DMS114 treated with DMSO at 0.1 percent for 48 hours (cell line): ENCODE measurements at regions not wholly inside any gene's neighbourhood (a gene's known extent, or its start where the extent isn't known, plus 50 kb on each side); places are given as distances from the start of the nearest gene placed in this dataset.
"Not testable (repeated sequence)": the region's sequence is repeated elsewhere in the genome, so short reads cannot be mapped to it uniquely, and the experiment has no call there.

Experiments
- DNase-seq: peaks from one replicate; lab custom pipeline; 2025; ENCODE audit not compliant: unreplicated experiment; lab: John Stamatoyannopoulos, UW

DNA sequence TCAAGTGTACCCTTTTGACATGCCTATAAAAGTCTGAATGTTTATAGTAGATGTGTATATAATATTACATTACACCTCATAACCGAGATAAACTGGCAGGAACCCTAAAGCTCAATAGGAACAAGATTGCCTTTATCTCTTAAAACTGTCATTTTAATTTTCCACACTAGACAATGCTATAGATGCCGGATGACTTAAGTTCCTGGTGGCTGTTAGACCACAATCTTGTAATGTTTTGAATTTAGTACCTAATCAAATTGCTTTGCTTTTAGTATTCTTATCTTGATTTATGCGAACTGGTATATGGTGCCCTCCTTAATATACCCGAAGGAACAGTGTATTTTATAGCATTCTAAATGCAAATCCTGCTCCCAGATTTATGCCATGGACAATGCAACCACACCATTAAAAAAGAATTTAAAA is 1397.0 kb upstream of the ADGRL4 start:
- DNase-seq = peak; percentile 39

- peak; percentile 15 for DNase-seq
Observed at GRCh38 chr1:80402625-80403024, 1396.1 kb upstream of the ADGRL4 start.

DNA sequence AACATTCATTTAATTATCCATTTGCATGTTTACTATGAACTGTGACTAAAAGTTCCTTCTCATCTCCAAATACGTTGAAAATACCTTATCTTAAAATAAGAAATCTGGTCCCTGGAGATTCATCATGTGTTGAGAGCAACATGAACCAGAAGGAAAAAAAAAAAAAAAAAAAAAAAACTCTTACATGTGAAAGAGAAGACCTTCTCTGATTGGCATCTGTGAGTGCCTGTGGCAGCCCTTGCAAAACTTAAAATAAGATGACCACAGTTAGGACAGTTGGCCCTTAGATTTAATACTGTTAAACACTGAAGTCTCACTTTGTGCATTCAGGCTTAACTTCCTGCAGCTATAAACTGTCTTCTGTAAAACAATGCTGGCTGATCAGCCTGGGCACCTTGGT is 1395.2 kb upstream of the ADGRL4 start:
- DNase-seq = no peak

DNA sequence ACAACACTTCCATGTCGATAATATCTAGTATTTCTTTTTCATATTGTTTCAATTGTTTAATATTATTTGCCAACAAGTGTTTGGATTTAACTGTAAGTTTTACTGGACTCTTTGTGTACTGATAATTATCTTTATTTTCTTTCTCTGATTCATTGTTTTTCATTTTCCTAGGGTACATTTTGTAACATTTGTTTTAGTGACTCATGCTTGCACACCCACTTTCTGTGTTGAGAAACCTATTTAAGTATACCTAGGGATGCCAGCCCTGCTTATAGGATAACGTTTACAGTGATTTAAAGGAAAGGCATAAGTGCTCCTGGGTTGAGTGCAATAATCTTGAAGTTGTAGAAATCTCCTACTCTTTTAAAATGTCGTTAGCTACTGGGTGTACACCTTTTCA is 1386.0 kb upstream of the ADGRL4 start:
- DNase-seq = no peak

GRCh38 chr1:80385650-80386049 is 1379.1 kb upstream of the ADGRL4 start:
- no peak for DNase-seq

GRCh38 chr1:80384959-80385358 is 1378.4 kb upstream of the ADGRL4 start:
- no peak for DNase-seq

DNA sequence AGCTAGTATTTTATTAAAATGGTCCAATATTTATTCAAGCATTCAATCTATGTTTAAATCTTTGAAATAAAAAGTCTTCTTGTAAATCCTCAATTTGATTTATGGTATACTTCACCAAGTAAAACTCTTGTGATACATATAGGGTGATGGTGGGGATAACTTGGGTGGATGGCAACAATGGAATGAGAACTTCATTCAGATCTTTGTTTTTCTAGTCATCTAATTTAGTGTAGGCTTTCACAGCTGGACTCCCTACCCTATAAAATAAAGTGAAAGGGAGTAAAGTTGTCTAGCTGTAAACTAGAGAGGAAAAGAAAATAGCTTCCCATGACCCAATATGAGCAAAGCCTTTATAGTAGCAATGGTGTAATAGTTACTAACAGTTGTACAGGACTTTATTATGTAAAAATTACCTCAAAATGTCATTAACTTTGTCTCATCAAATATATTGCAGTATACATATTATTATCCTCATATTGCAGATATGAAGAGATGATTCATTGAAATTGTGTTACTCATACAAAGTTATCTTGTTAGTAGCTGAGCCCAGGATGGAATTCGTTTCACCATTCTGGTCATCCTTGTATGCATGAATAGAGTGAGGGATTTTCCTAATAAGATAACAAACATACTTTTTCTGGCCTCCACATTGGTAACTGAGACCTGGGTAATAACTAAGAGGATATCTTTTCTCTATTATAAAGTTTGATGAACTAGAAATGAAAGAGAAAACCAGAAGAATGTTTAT is 1377.7 kb upstream of the ADGRL4 start:
- no peak for DNase-seq

DNA sequence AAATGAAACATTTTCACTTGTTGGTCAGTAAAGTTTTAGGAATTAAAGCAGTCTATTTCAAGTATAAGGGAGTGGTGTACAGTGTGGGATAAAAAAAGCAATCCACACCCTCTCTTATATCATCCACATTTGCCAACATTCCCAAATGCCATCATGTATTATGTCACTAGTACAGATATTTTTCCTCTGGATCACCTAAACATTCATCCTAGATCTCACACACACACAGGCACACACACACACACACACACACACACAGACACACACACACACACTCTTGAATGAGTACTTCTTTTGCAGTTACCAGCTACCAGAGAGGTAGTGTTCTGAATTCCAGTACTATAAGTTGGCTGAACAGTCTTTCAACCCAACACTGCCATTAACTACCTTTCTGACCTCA is 1369.1 kb upstream of the ADGRL4 start:
- no peak for DNase-seq

GRCh38 chr1:80375109-80375508 is 1368.6 kb upstream of the ADGRL4 start:
- no peak for DNase-seq

- no peak for DNase-seq
Observed at GRCh38 chr1:80369780-80370179, 1363.2 kb upstream of the ADGRL4 start.

DNA sequence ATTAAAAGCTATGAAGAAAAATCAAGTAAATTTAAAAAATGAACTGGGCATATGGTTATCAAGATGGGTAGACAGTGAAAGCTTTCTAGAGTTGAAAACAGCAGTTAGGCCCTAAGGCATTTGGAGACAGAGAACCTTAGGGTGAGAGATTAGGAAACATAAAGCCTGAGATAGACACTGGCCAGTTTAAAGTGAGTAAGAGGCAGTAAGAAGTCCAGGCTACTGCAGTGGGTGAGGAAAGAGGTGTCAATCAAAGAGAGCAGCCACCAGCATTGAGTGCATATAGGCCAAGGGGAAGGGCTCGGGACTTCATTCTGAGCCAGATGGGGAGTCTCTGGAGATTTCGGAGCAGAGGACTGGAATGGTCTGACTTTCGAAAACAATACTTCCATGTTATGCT is 1360.5 kb upstream of the ADGRL4 start:
- no peak for DNase-seq

- no peak for DNase-seq
Observed at GRCh38 chr1:80365359-80366021, 1359.0 kb upstream of the ADGRL4 start.

- no peak for DNase-seq
Observed at GRCh38 chr1:80363689-80364475, 1357.4 kb upstream of the ADGRL4 start.

DNA sequence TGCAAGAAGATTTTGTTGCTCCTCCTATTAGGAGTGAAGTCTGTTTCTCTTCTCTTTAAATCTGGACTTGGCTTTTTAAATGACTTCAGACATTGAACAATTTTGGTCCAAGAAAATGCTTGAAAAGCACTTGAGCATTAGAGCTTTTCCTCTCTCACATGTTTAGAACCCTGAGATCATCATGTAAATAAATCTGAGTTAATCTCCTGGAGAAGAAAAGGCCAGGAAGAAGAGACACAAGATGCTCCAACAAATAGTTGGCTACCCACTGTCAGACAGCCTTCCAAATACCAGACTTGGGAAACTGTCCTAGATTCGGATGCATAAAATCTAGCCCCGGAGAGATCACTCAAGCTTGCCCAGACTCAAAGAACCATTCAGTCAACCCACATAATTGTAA is 1353.1 kb upstream of the ADGRL4 start:
- DNase-seq = no peak

GRCh38 chr1:80349218-80349617 is 1342.7 kb upstream of the ADGRL4 start:
- no peak for DNase-seq

DNA sequence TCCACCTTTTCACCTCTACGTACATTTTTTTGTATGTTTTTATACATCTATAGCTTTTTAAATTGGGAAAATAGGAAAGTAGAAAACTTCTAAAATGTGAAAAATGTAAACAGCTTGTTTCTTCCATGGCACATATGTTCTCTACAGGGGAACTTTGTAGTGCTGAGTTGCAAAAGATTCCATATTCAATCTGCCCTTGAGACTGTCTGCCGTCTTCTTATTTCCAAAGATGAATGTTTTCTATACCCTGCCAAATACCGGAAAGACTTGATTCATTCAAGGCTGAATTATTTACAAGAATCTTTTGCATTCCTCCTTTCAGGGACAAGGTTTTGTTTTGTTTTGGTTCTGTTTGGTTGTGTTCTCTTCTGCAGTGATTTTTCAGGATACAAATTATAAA is 1334.5 kb upstream of the ADGRL4 start:
- DNase-seq = no peak

GRCh38 chr1:80318108-80318507 is 1311.6 kb upstream of the ADGRL4 start:
- no peak for DNase-seq

DNA sequence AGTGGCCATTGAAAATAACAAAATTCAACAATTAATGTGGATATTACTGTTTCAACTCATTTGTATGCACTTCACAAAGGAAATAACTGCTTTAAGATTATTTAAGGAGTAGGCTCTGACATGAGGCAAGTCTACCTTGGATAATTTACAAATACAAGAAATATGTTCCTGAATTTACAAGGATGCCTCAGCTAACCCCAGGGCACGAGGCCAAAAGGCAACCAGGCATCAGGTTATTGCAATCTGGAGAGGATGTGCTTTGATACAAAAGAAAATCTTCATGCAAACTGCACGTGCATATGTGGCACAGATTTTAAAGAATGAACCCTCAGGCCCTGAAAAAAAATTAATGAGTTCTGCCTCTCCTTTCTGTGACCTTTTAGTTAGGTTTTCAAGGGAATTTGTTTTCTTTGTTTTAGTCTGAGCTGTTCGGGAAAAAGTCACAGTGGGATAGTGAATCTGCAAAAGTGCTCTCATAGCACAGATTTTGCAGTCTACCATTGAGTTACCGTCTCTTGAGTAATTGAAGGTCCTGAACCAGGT is 1304.2 kb upstream of the ADGRL4 start:
- no peak for DNase-seq

GRCh38 chr1:80305466-80305865 is 1298.9 kb upstream of the ADGRL4 start:
- no peak for DNase-seq

GRCh38 chr1:80293818-80294217 is 1287.3 kb upstream of the ADGRL4 start:
- no peak for DNase-seq

- DNase-seq = not testable (repeated sequence)
Observed at GRCh38 chr1:80288750-80289149, 1282.2 kb upstream of the ADGRL4 start.

GRCh38 chr1:80282536-80282935 is 1276.0 kb upstream of the ADGRL4 start:
- no peak for DNase-seq
